ENCODE measurements at regions not wholly inside any gene's neighbourhood (a gene's known extent, or its start where the extent isn't known, plus 50 kb on each side); places are given as distances from the start of the nearest gene placed in this dataset.

DNA sequence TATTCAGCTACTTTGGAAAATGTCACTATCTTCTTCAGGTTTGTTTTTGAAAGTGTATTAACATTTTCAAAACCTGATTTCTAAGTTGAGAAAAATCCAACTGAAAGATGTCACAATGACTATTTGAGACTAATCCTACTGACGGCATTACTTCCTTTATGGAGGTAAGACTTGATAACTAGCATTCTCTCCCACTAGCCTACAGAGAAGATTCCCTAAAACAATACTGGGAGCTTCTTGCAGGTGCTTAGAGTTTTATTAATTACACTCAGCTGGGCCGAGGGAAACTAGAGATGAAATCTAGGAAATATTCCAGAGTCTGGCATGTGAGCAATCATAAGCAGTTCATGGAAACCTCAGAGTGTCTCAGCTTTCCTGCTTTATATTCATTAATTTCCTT is 114.0 kb downstream of the LCA5 start:
- TF ChIP-seq, protein P1, sequence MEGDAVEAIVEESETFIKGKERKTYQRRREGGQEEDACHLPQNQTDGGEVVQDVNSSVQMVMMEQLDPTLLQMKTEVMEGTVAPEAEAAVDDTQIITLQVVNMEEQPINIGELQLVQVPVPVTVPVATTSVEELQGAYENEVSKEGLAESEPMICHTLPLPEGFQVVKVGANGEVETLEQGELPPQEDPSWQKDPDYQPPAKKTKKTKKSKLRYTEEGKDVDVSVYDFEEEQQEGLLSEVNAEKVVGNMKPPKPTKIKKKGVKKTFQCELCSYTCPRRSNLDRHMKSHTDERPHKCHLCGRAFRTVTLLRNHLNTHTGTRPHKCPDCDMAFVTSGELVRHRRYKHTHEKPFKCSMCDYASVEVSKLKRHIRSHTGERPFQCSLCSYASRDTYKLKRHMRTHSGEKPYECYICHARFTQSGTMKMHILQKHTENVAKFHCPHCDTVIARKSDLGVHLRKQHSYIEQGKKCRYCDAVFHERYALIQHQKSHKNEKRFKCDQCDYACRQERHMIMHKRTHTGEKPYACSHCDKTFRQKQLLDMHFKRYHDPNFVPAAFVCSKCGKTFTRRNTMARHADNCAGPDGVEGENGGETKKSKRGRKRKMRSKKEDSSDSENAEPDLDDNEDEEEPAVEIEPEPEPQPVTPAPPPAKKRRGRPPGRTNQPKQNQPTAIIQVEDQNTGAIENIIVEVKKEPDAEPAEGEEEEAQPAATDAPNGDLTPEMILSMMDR (IDR thresholded peaks at IDR 0.05): no peak
- no peak for TF ChIP-seq POLR2AphosphoS5 (IDR thresholded peaks at IDR 0.05)
- no peak for TF ChIP-seq POLR2A (IDR thresholded peaks at IDR 0.05)

Data from suprapubic skin (tissue), 4 donors.